ENCODE measurements at regions not wholly inside any gene's neighbourhood (a gene's known extent, or its start where the extent isn't known, plus 50 kb on each side); places are given as distances from the start of the nearest gene placed in this dataset.

- TF ChIP-seq EP300 (conservative IDR thresholded peaks at IDR 0.05; ENCODE audit: poor library complexity, severe bottlenecking) (no peak), POLR2AphosphoS5 (IDR thresholded peaks at IDR 0.05) (no peak), CTCF (IDR thresholded peaks at IDR 0.05; ENCODE audit: poor library complexity, severe bottlenecking) (no peak)
Observed at GRCh38 chr5:167488371-167488770, 803.1 kb upstream of the WWC1 start.
